GM21619 (cell line): ENCODE measurements at regions not wholly inside any gene's neighbourhood (a gene's known extent, or its start where the extent isn't known, plus 50 kb on each side); places are given as distances from the start of the nearest gene placed in this dataset.
"Not testable (repeated sequence)": the region's sequence is repeated elsewhere in the genome, so short reads cannot be mapped to it uniquely, and the experiment has no call there.

ENCODE experiments used
- ATAC-seq: cut with Tn5 transposase; IDR thresholded peaks from one replicate; pipeline ENCODE4 v1.9.1; 2021; ENCODE audit not compliant: unreplicated experiment

- not testable (repeated sequence) for ATAC-seq
Observed at GRCh38 chr15:22238959-22239805, 158.9 kb downstream of the OR4M2 start.

GRCh38 chr15:22239806-22240180, 159.5 kb downstream of the OR4M2 start:
- no peak for ATAC-seq

- ATAC-seq: no peak
Observed at GRCh38 chr15:22240403-22240802, 160.1 kb downstream of the OR4M2 start.

- ATAC-seq: no peak
Observed at GRCh38 chr15:22240986-22241385, 160.7 kb downstream of the OR4M2 start.

- no peak for ATAC-seq
Observed at GRCh38 chr15:22241451-22241850, 161.1 kb downstream of the OR4M2 start.

- not testable (repeated sequence) for ATAC-seq
Observed at GRCh38 chr15:22242311-22242710, 162.0 kb downstream of the OR4M2 start.

GRCh38 chr15:22243440-22244130, 163.3 kb downstream of the OR4M2 start:
- no peak for ATAC-seq

DNA sequence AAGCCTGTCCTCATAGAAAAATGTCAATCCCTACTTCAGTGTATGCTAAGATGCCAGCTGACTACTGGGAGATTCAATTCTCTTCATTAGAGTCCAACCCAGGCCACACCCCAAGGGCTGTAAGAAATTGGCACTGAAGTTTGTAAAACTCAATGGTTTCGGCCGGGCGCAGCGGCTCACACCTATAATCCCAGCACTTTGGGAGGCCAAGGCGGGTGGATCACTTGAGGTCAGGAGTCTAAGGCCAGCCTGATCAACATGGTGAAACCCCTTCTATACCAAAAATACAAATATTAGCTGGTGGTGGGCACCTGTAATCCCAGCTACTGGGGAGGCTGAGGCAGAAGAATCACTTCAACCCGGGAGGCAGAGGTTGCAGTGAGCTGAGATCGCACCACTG, 169.2 kb downstream of the OR4M2 start:
- not testable (repeated sequence) for ATAC-seq

DNA sequence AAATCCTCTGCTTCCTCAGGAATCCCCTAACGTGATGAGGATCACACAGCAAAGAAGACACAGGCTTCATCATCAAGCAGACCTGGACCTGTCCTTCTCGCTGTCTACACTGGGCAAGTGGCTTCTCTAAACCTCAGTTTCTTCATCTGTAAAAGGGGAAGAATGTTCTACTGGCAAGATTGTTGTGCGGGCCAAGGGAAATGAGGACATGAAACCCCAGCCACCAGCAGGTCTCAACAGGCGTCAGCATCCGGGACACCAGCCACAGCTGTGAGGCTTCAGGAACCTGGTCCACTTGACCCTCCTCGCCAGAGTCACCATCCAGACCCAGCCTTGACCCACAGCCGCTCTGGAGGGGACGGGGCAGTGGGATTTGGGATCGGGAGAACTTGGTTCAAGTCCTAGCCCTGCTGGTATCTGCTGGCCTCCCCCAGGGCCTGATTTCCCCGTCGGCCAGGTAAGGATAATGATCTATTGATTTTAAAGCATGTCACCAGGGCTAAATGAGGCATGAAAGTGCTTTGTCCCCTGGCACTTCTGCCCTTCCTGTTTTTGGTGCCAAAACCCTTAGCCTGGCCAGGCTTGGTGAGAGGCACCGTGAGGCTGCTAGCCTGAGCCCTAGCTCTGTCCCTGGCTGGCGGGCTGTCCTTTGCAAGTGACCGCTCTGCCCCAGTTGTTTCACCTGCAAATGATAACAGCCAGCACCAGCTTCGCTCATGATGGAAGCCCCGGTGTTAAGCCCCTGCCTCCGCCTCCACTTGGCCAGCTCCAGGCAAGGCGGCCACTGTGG, 170.4 kb downstream of the OR4M2 start:
- not testable (repeated sequence) for ATAC-seq

GRCh38 chr15:22251422-22251821, 171.1 kb downstream of the OR4M2 start:
- no peak for ATAC-seq

- ATAC-seq: not testable (repeated sequence)
Observed at GRCh38 chr15:22252047-22252446, 171.7 kb downstream of the OR4M2 start.

GRCh38 chr15:22252521-22252920, 172.2 kb downstream of the OR4M2 start:
- ATAC-seq: not testable (repeated sequence)

- not testable (repeated sequence) for ATAC-seq
Observed at GRCh38 chr15:22253002-22253675, 172.8 kb downstream of the OR4M2 start.

DNA sequence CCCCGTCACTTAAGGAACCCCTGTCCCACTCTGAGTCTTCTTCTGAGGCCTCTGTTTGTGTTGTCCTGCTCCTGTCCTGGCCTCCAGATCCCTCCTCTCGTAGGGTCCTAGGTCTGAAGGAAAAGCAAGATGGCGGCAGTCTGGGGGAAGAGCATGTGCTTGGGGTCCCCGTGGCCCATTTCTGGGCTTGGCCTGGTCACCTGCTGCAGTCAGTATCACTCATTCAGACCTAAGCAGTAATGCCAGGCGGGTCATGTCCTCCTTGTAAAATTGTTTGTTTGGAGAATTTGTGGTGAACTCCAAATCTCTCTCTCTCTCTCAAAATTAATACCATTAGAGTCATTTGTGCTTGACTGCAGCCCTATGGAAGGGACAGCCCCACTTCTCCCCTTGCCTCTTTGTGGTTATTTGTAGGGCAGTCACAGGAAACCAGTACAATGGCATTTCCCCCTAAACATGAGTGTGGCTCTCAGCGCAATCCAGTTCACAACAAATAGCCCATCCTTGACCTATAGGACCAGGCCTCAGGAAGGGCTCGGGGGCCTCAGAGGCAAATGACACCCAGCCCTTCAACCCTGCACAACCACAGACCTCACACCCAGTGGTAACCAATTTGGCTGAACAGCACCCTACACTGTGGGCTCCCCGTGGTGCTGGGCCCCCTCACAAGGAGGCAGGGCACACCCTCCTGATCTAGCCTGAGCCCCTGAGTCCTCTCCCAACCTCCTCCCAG, 173.5 kb downstream of the OR4M2 start:
- ATAC-seq: peak; percentile 80

DNA sequence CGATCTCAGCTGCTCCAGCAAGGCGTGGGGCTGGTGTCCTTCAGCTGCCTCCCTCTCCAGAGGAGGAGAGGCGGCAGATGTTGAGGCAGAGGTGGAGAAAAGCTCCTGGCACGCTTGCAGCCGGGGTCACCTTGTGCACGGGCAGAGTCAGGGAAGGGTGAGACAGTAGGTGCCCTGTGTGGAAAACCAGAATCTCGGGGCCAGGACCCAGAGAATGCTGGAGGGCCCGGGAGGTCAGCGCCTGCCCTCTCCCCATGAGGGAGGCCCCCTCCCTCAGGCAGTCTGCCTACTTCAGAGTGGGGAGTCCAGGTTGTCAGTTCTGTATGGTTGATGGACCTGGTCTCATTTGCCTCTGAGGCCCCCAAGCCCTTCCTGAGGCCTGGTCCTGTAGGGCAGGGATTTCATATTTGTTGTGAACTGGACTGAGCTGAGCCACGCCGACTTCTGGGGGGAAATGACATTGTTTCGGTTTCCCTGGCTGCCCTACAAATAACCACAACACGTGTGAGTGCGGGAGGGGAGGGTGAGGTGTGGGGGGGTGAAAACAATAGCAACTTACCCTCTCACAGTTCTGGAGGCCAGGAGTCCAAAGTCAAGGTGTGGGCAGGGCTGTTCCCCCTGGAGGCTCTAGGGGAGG, 174.2 kb downstream of the OR4M2 start:
- ATAC-seq: peak; percentile 40

- not testable (repeated sequence) for ATAC-seq
Observed at GRCh38 chr15:22255606-22256005, 175.3 kb downstream of the OR4M2 start.

DNA sequence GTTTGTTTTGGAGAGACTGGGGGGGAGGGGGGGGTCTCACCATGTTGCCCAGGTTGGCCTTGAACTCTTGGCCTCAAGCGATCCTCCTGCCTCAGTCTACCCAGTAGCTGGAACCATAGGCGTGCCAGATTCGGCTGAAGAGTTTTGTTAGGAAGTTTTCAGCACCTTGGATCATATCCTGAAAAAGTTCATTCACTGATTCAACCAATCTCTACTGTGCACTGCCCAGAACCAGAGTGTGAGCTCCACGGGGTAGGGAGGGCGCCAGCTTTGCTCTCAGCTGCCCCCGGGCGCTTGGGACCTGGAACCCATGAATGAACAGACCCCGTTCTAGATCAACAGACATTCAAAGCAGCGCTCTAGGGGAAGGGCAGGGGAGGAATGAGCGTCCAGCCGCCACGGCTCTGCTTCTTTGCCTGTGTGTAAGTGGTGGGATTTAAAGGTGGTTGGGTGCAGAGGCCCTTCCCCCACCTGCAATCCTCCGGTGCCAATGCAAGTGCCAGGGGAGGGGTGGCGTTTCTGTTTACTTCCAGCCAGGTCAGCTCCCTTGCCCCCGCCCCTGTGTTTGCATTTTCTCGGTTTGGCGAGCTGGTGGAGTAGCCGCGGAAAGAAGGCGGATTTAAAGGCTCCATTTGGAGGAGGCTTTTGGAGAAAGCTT, 176.2 kb downstream of the OR4M2 start:
- not testable (repeated sequence) for ATAC-seq

DNA sequence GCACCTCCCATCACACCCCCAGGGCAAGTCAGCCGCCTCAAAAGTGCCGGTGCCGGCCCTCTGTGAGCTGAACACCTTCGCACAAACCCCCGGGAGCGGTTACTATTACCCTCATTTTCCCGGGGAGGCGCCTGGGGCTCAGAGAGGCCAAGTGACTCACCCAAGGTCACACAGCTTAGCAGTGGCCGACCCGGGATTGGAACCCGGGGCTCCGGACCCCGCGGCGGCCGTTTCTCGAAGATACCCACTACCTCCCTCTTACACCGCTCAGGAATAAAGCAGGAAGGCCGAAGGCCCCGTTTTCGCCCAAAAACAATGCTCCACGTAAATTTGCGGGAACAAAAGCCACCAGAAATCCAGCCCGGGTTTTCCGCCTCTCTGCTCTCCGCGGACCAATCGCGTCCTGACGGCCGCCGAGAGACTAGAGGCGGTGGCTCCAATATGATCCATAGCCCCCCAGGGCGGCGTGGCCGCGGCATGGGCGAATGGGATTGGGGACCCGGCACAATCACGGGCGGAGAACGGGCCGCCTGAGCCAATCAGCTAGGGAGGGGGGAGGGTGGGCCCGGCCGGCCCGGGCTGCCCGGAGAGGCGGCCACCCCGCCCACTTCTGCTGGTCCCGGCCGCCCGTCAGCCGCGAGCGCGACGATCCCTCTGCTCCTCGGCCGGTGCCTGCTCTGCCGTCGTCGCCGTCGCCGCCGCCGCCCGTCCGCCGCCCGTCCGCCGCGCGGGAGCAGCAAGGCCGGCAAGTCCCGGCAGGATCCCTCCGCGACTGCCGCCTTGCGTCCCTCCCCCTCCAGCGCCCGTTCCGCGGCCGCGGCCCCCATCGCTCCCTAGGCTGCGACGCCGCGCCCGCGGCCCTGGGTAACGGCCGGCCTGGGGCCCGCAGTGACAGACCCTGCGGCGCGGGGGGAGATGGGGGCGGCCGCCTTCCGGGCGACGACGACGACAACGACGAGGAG, 177.0 kb downstream of the OR4M2 start:
- no peak for ATAC-seq
